Body of pancreas (tissue), 4 donors: ENCODE measurements at regions not wholly inside any gene's neighbourhood (a gene's known extent, or its start where the extent isn't known, plus 50 kb on each side); places are given as distances from the start of the nearest gene placed in this dataset.

Experiments used
- POLR2A ChIP-seq, 3 donors: fragments of 450-650 bp; IDR thresholded peaks; one replicate each; pipeline ENCODE4 v1.6.1; 2016; ENCODE audit warnings: antibody characterized with exemption in 3 of 3, mild to moderate bottlenecking in 2 of 3
- TF ChIP-seq, protein P1 (sequence below), 7 experiments: fragments of 450-650 bp in 4 of 7; fragments of 200-600 bp in 3 of 7; sonication (generic) in 3 of 7; IDR thresholded peaks; one replicate each; pipeline ENCODE4 v1.5.1; 2016 to 2019; ENCODE audit warnings: antibody characterized with exemption in 7 of 7

DNA sequence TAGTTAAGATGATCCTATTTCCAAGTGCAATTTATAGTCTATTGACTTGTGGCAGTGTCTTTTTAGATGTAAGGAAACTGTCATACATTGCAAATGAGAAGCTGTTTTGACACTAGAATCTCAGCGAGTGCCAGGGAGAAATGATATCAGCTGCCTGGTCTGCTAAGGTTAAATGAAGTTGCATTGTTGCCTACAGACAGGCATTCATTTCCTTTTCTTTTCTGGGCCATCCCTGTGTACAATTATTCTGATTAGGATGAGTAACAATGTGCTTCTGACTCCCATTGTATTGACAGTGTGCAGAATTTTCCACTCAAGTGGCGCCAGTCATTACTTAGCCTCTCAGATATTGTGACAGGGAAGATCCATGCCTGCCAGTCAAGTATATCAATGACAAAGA, 231.2 kb downstream of the GPAT3 start:
- TF ChIP-seq, protein P1, sequence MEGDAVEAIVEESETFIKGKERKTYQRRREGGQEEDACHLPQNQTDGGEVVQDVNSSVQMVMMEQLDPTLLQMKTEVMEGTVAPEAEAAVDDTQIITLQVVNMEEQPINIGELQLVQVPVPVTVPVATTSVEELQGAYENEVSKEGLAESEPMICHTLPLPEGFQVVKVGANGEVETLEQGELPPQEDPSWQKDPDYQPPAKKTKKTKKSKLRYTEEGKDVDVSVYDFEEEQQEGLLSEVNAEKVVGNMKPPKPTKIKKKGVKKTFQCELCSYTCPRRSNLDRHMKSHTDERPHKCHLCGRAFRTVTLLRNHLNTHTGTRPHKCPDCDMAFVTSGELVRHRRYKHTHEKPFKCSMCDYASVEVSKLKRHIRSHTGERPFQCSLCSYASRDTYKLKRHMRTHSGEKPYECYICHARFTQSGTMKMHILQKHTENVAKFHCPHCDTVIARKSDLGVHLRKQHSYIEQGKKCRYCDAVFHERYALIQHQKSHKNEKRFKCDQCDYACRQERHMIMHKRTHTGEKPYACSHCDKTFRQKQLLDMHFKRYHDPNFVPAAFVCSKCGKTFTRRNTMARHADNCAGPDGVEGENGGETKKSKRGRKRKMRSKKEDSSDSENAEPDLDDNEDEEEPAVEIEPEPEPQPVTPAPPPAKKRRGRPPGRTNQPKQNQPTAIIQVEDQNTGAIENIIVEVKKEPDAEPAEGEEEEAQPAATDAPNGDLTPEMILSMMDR (IDR thresholded peaks at IDR 0.05) = no peak
- TF ChIP-seq POLR2A (IDR thresholded peaks at IDR 0.05) = no peak
